Sigmoid colon (tissue), 6 donors: ENCODE measurements at regions not wholly inside any gene's neighbourhood (a gene's known extent, or its start where the extent isn't known, plus 50 kb on each side); places are given as distances from the start of the nearest gene placed in this dataset.

Experiments
- DNase-seq: peaks from one replicate; pipeline ENCODE4 v3.0.0-alpha.2; 2019
- H3K27ac ChIP-seq, 4 donors: fragments of 200-600 bp; sonication (generic); one replicate each; pipeline ENCODE4 v1.5.1; 2016 to 2019; ENCODE audit warnings: mild to moderate bottlenecking in 1 of 4
- H3K27me3 ChIP-seq, 3 donors: fragments of 200-600 bp; sonication (generic); one replicate each; pipeline ENCODE4 v1.5.1; 2019; ENCODE audit warnings: mild to moderate bottlenecking in 1 of 3
- H3K36me3 ChIP-seq, 4 donors: fragments of 200-600 bp; sonication (generic); one replicate each; pipeline ENCODE4 v1.5.1; 2016 to 2019
- H3K4me1 ChIP-seq, 4 donors: fragments of 200-600 bp; sonication (generic); one replicate each; pipeline ENCODE4 v1.5.1; 2017 to 2019
- H3K4me3 ChIP-seq, 4 donors: fragments of 200-600 bp; sonication (generic); one replicate each; pipeline ENCODE4 v1.5.1; 2017 to 2019; ENCODE audit warnings: mild to moderate bottlenecking in 2 of 4, moderate library complexity in 1 of 4
- H3K9me3 ChIP-seq, 4 donors: fragments of 200-600 bp in 3 of 4; sonication (generic) in 3 of 4; one replicate each; pipeline versions ENCODE4 v1.5.1 to v1.6.1; 2013 to 2019
- EP300 ChIP-seq, 4 donors: sonication (generic); formaldehyde crosslinking; IDR thresholded peaks; one replicate each; pipeline ENCODE4 v1.6.1; 2017; ENCODE audit warnings: antibody characterized with exemption in 4 of 4
- POLR2A ChIP-seq, 2 donors: fragments of 450-650 bp; IDR thresholded peaks; one replicate each; pipeline ENCODE4 v1.6.1; 2016; ENCODE audit warnings: antibody characterized with exemption in 2 of 2, mild to moderate bottlenecking in 2 of 2, moderate library complexity in 2 of 2
- POLR2AphosphoS5 ChIP-seq, 4 donors: sonication (generic); formaldehyde crosslinking; IDR thresholded peaks; one replicate each; pipeline ENCODE4 v1.6.1; 2017; ENCODE audit warnings: antibody characterized with exemption in 4 of 4
- WGBS, 2 donors: extraction: QIAGEN DNeasy Blood & Tissue Kit; methylation state at CpG; one replicate each; pipeline ENCODE4 v1.1.7; 2013; 5-methylcytosine and 5-hydroxymethylcytosine counted together
- intact Hi-C: fragments of 100-400 bp; cut with DNase I; formaldehyde crosslinking; loops from one replicate; pipeline ENCODE4 v1.15.1; 2023
- TF ChIP-seq, protein P1 (sequence below), 4 experiments: fragments of 450-650 bp in 3 of 4; fragments of 200-600 bp in 1 of 4; IDR thresholded peaks; one replicate each; pipeline ENCODE4 v1.5.1; 2016 to 2019; ENCODE audit warnings: antibody characterized with exemption in 4 of 4, mild to moderate bottlenecking in 3 of 4, moderate library complexity in 2 of 4
- donor health status: healthy with polysubstance abuse.
- donor health status: healthy.

- intact Hi-C loops, result no loop called here
- DNase-seq, result no peak
- TF ChIP-seq EP300 (IDR thresholded peaks at IDR 0.05) (no peak), POLR2AphosphoS5 (IDR thresholded peaks at IDR 0.05) (no peak), POLR2A (IDR thresholded peaks at IDR 0.05) (no peak)
- TF ChIP-seq, protein P1, sequence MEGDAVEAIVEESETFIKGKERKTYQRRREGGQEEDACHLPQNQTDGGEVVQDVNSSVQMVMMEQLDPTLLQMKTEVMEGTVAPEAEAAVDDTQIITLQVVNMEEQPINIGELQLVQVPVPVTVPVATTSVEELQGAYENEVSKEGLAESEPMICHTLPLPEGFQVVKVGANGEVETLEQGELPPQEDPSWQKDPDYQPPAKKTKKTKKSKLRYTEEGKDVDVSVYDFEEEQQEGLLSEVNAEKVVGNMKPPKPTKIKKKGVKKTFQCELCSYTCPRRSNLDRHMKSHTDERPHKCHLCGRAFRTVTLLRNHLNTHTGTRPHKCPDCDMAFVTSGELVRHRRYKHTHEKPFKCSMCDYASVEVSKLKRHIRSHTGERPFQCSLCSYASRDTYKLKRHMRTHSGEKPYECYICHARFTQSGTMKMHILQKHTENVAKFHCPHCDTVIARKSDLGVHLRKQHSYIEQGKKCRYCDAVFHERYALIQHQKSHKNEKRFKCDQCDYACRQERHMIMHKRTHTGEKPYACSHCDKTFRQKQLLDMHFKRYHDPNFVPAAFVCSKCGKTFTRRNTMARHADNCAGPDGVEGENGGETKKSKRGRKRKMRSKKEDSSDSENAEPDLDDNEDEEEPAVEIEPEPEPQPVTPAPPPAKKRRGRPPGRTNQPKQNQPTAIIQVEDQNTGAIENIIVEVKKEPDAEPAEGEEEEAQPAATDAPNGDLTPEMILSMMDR (IDR thresholded peaks at IDR 0.05), result no peak
These were observed 375.8 kb downstream of the TAF11L14 start for GRCh38 chr5:18010053-18010452.

DNA sequence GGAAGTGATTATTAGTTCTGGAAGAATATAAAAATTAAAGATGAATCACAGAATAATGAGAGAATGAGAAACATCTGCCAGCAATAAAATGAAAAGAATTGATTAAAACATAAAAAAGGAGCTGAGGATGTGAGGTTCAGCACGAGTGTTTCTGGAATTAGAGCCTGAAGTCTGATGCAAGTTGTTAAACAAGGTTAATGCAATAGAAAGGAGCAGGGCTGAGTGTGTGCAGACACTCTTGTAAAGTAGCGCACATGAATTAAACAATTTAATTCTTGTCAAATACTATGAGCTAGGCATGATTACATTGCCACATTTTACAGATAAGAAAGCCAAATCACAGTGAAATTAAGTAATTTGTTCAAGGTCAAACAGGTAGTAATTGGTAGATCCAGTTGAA lies 384.2 kb downstream of the TAF11L14 start:
- intact Hi-C loops, result no loop called here
- no peak overlapping the region for H3K4me3 ChIP-seq
- WGBS, 2 donors, result 38 to 56% methylated on average over 2 of the region's 2 CpGs
- H3K27ac ChIP-seq, result no peak overlapping the region
- no peak for TF ChIP-seq POLR2A (IDR thresholded peaks at IDR 0.05)
- TF ChIP-seq, protein P1 (IDR thresholded peaks at IDR 0.05), result no peak
- no peak for TF ChIP-seq POLR2AphosphoS5 (IDR thresholded peaks at IDR 0.05)
- no peak for TF ChIP-seq EP300 (IDR thresholded peaks at IDR 0.05)
- no peaks in the 10 kb centered on the region for H3K4me1 ChIP-seq
- peaks cover 0 to 2% (median 0%) of the 10 kb centered on the region in 4 donors for H3K9me3 ChIP-seq
- no peaks in the 10 kb centered on the region for H3K36me3 ChIP-seq
- DNase-seq, result no peak
- no peaks in the 10 kb centered on the region for H3K27me3 ChIP-seq

More at GRCh38 chr5:18010053-18010452, 375.8 kb downstream of the TAF11L14 start:
- Histone ChIP-seq H3K9me3 (no peaks in the 10 kb centered on the region), H3K27me3 (no peaks in the 10 kb centered on the region), H3K4me3 (no peak overlapping the region), H3K4me1 (no peaks in the 10 kb centered on the region), H3K27ac (no peak overlapping the region), H3K36me3 (no peaks in the 10 kb centered on the region)
- 46 to 63% methylated on average over 2 of the region's 2 CpGs for WGBS, 2 donors

GRCh38 chr5:18023275-18023674 lies 389.0 kb downstream of the TAF11L14 start:
- no peak for TF ChIP-seq POLR2A (IDR thresholded peaks at IDR 0.05)
- TF ChIP-seq EP300 (IDR thresholded peaks at IDR 0.05), result no peak
- TF ChIP-seq, protein P1 (IDR thresholded peaks at IDR 0.05), result no peak
- no peak for TF ChIP-seq POLR2AphosphoS5 (IDR thresholded peaks at IDR 0.05)
- Histone ChIP-seq H3K36me3 (no peaks in the 10 kb centered on the region), H3K4me3 (no peak overlapping the region), H3K27ac (no peak overlapping the region), H3K27me3 (no peaks in the 10 kb centered on the region), H3K4me1 (no peaks in the 10 kb centered on the region), H3K9me3 (no peaks in the 10 kb centered on the region)
- intact Hi-C loops, result no loop called here
- 81 to 90% methylated on average over 2 of the region's 2 CpGs for WGBS, 2 donors
- no peak for DNase-seq

GRCh38 chr5:18023986-18024385 lies 389.7 kb downstream of the TAF11L14 start:
- intact Hi-C loops, result no loop called here

More at GRCh38 chr5:18023986-18024385, 389.7 kb downstream of the TAF11L14 start:
- Histone ChIP-seq H3K9me3 (no peaks in the 10 kb centered on the region), H3K27ac (no peak overlapping the region), H3K27me3 (no peaks in the 10 kb centered on the region), H3K4me3 (no peak overlapping the region), H3K36me3 (no peaks in the 10 kb centered on the region), H3K4me1 (no peaks in the 10 kb centered on the region)
- no peak for DNase-seq
- TF ChIP-seq EP300 (IDR thresholded peaks at IDR 0.05) (no peak), POLR2AphosphoS5 (IDR thresholded peaks at IDR 0.05) (no peak), POLR2A (IDR thresholded peaks at IDR 0.05) (no peak)
- TF ChIP-seq, protein P1 (IDR thresholded peaks at IDR 0.05), result no peak
- 41 to 90% methylated on average over 2 of the region's 2 CpGs for WGBS, 2 donors
